SW480 (cell line): ENCODE measurements at regions not wholly inside any gene's neighbourhood (a gene's known extent, or its start where the extent isn't known, plus 50 kb on each side); places are given as distances from the start of the nearest gene placed in this dataset.
A peak's percentile ranks its signal among the peaks of the same experiment; 100 is the strongest.

Experiments used
- DNase-seq: peaks from one replicate; pipeline ENCODE4 v3.0.0-alpha.2; 2016; ENCODE audit warnings: low spot score

DNA sequence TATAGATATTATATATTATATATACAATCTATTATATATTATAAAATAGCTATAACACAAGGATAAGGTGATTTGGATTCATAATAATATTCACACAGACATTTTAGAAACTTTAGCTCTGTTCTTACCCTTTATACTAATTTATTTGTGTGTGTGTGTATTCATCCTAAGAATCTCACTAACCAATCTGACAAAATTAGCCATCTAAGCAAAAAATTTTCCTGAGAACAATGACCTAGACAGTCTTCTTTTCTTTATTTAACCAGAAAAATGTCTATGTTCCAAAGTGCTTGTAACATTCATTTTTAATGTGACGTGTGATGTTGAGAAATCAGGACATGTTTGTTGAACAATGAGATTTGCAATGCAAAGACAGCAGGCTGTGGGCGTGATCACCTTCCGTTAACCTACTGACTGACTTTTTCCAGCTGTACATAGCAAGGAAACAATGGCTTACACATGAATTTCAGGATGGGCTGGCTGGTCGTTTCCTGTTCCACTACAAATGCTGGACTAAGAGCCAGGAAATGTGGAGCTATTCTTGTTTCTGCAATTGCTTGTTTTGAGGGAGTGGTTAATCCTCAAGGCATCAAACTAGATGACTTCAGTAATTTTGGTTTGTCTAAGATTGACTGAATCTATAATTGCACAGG is 634.6 kb upstream of the ARGLU1 start:
- peak; percentile 24 for DNase-seq

DNA sequence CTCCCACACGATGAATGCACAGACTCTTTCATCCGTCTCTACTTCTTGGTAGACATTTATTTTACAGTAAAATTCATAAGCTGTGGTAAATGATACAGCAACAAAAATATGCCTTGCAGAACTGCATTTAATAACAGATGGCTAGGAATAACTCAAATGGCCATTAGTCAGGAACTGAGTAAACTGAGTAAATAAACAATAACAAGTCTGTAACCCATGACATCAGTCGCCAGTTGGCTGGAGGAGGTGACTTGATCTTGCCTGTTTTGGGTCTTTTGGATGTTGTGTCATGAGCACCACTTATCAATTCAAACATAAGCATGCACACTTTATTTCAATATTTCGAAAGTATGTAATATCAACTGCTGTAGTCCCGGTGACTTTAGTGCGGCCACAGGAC is 632.6 kb upstream of the ARGLU1 start:
- no peak for DNase-seq

DNA sequence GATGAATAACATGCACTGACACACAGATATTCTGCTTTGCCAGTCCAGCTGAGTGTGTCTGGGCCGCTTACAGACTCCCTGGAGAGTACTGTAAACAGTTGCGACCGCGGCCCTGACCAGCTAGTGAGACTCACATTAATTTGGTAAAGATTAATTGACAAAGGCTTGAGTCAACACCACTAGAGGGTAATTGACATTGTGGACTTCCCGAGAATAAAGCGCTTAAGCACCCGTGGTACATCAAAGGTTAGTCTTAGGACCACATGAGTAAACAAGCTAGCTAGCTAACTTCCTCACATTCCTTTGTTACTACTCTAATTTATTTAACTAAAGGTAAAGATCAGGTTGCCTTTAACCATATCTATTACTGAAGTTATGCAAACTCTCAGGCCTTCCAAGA is 624.4 kb upstream of the ARGLU1 start:
- peak; percentile 74 for DNase-seq

DNA sequence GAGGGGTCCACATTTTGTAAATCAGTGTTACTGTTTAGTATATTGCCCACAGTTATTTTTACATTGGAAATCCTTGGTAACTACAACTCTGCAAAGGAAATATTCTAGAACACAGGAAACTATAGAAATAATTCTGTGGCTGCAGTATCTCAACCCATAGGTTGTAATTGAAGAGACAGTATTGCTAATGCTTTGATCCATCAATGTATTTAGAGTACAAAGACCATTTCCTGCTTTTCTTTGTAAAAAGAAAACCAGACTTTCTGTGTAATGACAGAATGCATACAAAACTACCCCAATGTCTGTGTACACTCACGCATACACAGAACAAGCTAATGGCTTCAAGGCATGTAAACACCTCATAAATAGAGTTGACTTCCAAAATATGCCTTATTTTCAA is 622.1 kb upstream of the ARGLU1 start:
- DNase-seq: no peak

DNA sequence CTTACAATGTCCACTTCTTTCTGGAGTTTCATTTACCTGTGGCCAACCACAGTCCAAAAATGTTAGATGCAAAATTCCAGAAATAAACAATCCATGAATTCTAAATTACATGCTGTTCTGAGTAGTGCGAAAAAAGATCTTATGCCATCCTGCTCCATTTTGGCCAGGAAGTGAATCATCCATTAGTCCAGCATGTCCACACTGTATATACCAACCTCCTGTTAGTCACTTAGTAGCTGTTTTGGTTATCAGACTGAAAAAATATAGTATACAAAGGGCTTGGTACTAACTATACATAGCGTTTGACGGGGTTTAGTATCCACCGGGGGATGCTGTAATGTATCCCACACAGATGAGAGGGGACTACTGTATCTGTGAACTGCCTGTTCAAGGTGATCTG is 618.0 kb upstream of the ARGLU1 start:
- no peak for DNase-seq

DNA sequence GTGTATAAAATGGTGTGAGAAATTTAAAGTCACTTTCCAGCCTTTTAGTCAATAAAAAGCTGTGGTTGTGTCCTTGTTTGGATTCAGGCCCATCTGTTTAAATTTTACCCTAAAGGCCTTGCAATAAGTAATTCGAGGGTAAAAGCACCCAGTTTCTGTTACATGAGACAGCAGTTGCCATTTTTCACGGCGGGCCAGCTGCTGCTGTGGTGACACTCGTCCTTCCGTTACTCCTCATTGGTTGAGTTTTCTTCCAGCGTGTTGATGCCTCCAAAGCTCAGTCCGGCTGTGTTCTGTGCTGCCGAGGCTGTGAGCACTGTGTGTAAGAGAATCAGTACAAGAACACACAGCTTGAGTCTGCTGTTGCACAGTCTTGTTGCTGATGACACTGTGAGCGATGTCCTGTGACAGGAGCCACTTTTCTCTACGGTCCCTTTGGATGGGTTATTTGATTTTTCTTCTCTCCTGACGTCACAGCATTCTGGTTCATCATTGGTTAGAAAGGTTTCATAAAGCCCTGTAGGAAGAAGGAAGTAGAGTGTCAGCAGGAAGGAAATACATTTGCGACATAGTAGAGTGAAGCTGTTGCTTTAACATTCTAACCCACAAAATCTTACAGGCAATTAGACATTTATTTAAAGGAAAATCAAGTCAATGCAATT is 602.5 kb upstream of the ARGLU1 start:
- DNase-seq: no peak

DNA sequence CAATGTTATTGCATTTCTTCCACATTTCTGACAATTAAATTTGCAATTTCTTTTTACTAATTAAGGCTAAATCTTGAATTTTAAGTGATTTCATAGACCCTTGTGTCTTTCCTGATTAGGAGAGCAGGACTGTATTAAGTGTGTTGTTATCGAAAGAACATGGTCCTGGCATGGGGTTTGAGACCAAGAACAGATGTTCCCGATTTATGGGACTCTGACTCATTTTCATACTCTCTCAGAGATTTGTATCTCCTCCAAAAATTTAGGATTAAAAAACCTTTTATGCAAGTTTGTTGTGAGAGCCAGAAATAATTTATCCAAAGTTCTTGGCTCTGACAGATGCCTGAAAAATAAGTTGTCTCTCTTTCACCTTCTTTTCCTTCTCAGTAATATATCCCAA is 589.3 kb upstream of the ARGLU1 start:
- DNase-seq: no peak

DNA sequence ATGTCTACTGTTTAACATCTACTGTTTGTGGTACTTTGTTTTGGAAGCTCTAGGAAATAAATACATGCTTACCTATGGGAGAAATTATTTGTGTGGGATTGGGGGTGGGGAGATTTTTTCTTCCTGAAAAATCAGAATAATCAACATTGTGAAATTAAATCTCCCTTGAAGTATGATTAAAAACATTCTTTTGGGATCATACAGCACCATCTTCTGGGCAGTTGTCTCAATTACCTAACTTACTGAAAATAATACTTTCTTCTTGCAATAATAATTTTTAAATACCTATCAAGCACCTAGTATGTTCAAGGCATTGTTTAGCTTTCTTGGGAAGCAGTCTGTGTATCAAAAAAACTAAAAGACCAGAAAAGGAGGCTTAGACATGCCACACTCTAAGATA is 576.5 kb upstream of the ARGLU1 start:
- no peak for DNase-seq

DNA sequence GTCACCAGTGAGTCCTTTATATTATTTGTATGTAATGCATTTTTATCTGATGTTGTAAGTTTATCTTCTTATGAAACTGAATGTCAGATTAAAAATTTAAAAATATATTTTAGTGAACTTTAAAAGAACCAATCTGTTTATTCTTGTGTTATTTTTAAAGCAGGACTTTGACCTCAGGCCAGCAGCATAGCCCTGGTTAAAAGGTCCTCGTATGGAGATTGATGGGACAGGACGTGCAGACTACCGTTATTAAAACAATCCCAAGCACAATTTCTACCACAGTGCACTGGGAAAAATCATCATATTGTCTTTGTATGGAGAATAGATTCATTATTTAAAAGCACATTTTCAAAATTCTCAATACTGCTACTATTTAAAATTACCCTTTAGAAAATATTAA is 573.8 kb upstream of the ARGLU1 start:
- no peak for DNase-seq

DNA sequence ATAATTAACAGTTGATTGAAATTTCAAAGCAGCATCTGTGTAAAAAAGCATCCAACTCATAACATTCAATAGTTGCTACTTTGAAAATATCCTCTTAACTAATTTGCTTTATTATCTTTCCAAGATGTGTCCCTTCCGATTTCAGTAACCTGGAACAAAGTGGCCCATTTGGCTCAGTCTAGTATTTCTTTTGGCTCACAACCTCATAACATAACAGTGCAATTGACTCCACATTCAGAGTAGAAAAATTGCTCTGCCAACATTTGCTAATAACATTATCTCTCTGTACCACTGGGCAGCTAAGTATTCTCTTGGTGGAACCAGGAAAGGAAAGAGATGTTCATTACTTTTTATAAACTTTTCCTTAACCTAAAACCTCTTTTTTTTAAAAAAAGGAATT is 571.1 kb upstream of the ARGLU1 start:
- DNase-seq: no peak

DNA sequence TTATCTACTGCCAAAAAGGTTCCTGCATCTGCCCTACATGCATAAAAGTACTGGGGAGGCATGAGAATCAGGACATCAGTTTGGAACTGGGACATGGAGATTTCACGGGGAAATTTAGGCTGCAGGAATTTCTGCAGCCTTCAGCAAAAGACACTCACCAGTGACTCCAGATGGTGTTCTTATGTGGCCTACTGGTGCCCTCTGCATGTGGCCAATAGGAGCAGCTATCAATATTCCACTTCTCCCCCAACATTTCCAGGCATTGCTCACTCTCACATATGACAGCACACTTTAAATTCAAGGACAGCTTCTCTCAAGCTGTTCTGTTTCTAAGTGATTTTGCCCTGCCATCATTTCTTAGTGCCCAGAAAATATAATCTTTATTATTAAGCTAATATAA is 570.5 kb upstream of the ARGLU1 start:
- no peak for DNase-seq

DNA sequence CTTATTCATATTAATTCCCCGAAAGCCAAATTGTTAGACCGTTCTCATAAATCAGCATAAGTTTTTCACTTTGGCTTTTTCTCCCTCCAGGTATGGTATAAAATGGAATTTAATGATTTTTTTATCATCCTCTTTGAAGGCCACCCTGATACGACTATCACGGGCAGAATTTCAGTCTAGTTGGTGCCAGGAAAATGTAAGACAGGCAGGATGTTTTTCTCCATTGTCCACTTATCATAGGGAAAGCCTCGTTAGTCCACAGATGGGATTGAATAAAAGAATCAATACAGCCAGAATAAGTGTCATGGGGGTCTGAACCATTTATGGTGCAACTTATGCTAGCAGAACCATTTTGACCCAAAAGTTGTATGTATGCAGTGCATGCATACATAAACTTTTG is 566.0 kb upstream of the ARGLU1 start:
- DNase-seq: no peak

DNA sequence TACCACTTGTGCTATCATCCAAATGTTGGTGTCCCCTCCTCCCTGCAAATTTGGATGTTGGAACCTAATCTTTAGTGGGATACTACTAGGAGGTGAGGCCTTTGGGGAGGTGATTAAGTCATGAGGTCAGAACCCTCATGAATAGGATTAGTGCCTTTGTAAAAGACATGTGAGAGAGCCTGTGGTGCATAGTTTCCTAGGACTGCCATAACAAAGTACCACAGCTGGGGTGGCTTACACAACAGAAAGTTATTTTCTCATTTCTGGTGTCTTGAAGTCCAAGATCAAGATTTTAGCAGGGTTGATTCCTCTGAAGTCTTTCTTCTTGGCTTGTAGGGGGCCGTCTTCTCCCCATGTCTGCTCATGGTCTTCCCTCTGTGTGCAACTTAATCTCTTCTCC is 562.6 kb upstream of the ARGLU1 start:
- no peak for DNase-seq

DNA sequence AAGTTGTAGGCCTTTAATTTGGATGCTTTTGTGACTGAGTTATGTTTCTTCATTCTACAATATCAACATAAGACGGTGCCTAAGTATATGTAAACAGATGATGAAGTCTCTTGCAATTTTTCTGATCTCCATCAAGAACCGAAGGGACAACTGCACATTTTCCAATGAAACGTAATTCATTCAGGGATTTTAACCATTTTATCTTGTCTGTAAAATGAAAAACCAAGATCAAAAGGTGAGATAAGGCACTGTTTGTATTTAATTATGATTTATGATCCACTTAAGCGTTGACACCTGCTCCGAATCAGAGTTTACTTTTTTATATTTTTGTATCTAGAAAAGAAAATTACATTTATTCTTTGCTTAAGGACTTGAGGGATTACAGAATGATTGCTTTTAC is 556.8 kb upstream of the ARGLU1 start:
- DNase-seq: no peak

DNA sequence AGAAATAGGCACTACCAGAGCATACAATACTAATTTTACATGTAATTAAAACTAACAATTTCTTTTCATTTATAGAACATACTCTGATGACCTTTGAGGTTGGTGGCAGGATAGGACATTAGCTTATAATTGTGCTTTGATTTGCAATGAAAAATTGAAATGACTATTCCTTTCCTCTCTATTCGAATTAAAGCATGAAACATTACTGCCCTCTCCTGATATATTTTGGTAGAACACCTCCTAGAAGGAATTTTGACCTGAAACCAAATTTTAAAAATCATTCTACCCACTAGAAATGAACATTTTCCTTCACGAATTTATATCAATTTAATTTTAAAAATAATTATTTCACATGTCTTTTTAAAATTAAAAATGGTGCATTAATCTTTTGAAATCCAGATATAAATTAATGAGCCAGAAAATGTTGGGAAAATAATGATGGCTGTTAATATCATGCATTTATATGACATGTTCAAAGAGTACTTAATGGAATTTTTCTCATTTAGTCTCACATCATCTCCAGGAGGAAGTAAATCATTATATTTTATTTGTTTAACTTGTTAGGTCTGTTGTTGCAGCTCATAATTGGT is 556.3 kb upstream of the ARGLU1 start:
- DNase-seq: peak; percentile 18

DNA sequence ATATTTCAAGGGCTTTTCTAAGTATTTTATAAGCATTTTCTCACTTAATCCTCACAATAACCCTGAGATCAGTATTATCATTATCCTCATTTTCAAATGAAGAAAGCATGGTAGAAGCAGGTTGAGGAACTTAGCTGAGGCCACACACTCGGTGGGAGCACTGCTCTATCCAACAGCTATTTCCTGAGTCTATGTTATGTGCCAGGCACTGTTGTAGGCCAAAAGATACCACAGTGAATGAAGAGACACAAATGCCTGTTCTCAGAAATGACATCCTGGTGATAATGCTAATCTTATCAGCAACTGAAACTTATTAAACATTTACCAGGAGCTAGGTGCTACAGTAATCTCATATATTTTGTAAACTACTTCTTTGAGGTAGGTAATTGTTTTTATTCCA is 553.9 kb upstream of the ARGLU1 start:
- no peak for DNase-seq

DNA sequence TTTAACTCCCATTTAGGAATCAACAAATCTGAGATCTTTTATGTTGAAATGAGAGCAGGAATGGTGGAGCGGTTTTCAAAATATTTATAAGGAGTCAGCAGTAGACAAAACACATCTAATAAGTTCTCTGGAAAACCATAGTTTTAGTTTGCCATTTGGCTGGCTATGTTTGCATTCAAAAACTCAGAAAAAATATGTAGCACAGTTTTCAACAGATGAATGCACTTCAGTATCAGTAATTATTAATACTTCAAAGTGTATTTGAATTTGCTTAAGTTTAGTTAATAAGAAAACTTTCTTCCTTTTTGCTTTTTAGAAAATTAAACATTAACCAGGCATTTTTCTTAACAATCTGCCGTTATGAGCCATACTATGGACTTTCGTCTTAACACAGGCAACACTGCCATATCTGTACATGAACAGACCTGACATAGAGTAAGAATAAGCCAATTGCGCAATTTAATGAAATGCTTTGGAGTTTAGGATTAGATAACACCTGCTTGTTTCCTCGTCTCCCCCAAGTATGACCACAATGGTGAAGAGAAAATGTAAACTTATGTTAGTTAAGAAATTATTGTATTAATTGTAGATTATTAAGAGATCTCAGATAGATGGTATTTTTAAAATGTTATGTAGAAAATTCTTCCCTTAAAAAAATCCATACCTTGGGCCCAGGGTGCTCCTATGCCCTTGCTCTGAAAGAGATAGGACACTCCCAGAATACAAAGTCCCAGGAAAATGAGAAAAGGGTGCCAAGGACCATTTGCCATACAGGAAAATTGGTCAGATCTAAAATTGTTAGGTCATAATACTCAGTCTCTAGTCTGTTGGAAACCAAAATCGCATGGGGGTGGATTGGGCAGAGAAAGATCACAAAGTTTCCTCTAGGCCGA is 552.3 kb upstream of the ARGLU1 start:
- no peak for DNase-seq

DNA sequence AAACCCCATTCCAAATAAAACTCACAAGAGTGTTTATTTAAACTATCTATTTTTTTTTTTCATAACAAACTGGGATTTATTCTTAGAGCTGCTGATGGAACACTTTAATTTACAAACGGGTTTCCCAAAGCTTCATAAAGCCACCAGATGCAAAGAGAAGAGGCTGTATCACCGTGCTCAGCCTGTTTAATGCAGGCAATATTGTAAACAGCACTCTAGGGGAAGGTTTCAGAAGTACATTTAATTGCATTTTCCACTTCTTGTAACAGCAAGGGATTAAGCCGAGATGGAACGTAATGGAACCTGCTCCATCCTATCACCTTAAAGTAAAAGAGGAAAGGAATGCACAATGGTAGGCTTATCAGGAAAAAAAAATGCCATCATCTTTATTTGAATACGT is 550.6 kb upstream of the ARGLU1 start:
- no peak for DNase-seq

DNA sequence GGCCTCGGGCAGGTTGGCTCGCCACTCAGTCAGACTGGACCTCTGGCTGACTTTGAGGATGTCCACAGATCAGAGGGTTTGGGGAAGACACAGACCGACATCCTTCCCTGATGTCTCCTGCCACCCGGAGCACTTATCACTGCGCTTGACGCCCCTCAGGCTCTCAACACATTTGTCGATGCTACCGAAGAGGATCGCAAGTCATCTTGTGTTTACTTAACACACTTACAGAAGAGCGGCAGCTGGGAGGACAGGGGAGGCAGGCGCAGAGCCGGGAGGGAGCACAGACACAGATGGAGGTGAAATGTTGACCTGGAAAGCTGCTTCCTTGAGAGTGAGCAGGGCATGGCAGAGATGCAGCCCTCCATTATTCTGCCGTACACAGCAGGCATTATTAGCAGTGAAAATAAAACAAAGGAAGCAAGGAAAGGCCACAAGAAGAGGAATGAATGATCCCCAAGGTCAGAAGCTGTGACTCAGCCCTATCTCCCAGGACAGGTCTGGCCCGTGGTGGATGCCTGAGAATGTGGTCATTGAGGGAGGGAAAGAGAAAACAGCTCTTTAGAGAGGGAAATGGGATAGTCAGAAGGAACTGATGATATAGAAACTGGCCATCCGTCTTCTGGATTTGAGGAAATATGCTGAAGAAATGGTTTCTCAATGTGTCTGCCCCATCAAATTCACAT is 549.5 kb upstream of the ARGLU1 start:
- no peak for DNase-seq

DNA sequence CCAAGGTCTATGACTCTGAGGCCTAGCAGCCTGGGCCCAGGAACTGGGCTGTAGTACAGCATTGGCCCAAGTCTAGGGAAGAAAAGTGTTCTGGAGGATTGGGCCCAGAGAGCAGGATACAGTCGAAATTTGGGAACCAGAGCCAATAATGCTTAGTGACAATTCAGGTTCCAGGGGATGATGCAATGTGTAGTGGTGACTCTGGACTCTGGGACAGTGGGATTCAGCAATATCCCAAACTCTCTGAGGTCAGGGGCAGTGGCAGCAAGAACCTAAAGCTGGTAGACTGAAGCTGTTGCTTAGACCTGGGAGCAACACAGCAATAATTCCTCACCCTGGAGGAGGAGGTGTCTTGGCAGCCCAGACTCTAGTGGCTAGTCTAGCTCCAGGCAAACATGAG is 545.5 kb upstream of the ARGLU1 start:
- DNase-seq: no peak

DNA sequence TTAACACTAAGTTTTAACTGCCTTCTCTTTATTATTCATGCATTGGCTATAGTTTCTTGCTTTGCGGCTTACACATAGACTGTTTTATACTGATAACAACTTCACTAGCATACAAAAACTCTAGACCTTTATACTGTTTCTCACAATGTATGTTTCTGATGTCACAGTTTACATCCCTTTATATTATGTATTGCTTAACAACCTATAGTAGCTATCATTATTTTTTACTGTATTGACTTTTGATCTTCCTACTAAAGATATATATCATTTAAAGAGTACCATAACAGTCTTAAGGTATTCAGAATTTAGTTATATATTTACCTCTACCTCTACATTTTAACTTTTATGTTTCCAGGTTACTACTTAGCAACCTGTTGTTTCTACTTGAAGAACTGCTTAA is 543.3 kb upstream of the ARGLU1 start:
- no peak for DNase-seq

DNA sequence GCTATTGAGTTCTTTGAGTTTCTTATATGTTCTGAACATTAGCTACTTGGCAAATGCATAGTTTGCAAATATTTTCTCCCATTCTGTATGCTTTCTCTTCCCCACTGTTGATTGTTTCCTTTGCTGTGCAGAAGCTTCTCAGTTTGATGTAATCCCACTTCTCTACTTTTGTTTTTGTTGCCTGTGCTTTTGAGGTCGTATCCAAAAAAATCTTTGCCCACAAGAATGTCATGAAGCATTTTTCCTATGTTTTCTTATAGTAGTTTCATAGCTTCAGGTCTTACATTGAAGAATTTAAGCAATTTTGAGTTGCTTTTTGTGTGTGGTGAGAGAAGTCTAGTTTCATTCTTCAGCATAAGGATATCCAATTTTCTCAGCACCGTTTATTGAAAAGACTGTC is 536.7 kb upstream of the ARGLU1 start:
- no peak for DNase-seq
